Muscle of back (tissue), 3 donors: ENCODE measurements at regions not wholly inside any gene's neighbourhood (a gene's known extent, or its start where the extent isn't known, plus 50 kb on each side); places are given as distances from the start of the nearest gene placed in this dataset.
"Not testable (repeated sequence)": the region's sequence is repeated elsewhere in the genome, so short reads cannot be mapped to it uniquely, and the experiment has no call there.

ENCODE experiments used
- DNase-seq, 3 donors: peaks; one replicate each; pipeline versions ENCODE4 v3.0.0 to v3.0.0-alpha.2; 2013

- no peak for DNase-seq
Measured at GRCh38 chr12:42728770-42729534, 139.4 kb upstream of the PRICKLE1 start.

GRCh38 chr12:42728287-42728686 is 138.7 kb upstream of the PRICKLE1 start:
- no peak for DNase-seq

- no peak for DNase-seq
Measured at GRCh38 chr12:42725809-42726208, 136.3 kb upstream of the PRICKLE1 start.

GRCh38 chr12:42716491-42716891 is 126.9 kb upstream of the PRICKLE1 start:
- DNase-seq: no peak

DNA sequence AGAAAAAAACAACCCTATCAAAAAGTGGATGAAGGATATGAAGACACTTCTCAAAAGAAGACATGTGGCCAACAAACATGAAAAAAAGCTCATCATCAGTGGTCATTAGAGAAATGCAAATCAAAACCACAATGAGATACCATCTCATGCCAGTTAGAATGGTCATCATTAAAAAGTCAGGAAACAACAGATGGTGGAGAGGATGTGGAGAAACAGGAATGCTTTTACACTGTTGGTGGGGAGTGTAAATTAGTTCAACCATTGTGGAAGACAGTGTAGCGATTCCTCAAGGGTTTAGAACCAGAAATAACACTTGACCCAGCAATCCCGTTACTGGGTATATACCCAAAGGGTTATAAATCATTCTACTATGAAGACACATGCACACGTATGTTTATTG is 124.0 kb upstream of the PRICKLE1 start:
- not testable (repeated sequence) for DNase-seq

- not testable (repeated sequence) for DNase-seq
Measured at GRCh38 chr12:42708374-42708773, 118.8 kb upstream of the PRICKLE1 start.

GRCh38 chr12:42707312-42708226 is 118.0 kb upstream of the PRICKLE1 start:
- no peak for DNase-seq

- DNase-seq: no peak
Measured at GRCh38 chr12:42706321-42706720, 116.8 kb upstream of the PRICKLE1 start.

DNA sequence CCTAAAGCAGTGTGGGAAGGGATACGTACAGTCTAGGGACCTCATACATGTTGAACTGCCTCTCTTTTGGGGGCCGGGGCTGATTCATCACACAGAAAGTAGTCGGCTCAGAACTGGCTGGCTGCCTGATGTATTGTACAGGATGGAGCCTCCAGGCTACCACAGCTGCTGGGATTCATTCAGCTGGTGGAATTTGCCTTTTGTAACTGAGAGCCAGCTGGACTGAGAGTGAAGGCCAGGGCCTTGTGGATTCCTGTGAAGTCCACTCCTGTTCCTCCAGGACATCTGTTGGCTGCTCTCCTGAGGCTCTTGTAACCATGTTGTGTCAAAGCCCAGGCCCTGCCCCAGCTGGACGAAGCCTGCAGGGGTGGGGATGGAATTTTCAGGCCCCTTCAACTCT is 116.3 kb upstream of the PRICKLE1 start:
- DNase-seq: peak; percentile 84 to 92 (median 86)

DNA sequence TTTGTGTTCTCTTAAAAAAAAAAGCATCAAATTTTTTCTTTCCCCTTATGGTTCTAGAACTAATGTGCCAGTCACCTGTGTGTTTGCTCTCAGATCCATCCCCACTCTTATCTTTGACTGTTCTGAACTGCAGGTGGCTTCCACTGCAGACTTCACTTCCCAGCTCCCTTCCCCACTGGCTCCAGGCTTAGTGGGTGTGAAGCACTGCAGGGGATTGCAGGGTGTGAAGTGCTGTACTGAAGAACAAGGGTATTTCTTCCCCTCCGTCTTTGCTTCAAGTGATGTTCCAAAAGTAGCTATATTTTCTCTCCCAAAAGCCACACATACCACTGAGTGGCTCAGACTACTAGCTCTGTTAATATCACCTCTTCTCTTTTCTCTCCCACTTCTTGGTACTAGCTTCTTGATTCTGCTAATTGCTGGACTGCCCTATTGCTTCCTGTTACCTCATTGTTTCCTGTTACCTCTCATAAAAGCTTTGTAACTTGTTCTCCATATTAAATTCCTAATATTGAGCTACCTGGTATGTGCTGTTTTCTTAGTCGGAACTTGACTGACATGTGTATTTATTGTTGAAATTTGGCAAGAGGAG is 115.4 kb upstream of the PRICKLE1 start:
- DNase-seq: no peak

- no peak for DNase-seq
Measured at GRCh38 chr12:42704340-42704739, 114.8 kb upstream of the PRICKLE1 start.

- no peak for DNase-seq
Measured at GRCh38 chr12:42701084-42701483, 111.5 kb upstream of the PRICKLE1 start.

- no peak for DNase-seq
Measured at GRCh38 chr12:42698213-42698612, 108.7 kb upstream of the PRICKLE1 start.

GRCh38 chr12:42696406-42697149 is 107.0 kb upstream of the PRICKLE1 start:
- peak; percentile 49 to 83 (median 50) for DNase-seq

GRCh38 chr12:42695490-42695995 is 106.0 kb upstream of the PRICKLE1 start:
- DNase-seq: no peak

GRCh38 chr12:42692749-42693148 is 103.2 kb upstream of the PRICKLE1 start:
- no peak for DNase-seq

- no peak for DNase-seq
Measured at GRCh38 chr12:42691991-42692557, 102.5 kb upstream of the PRICKLE1 start.

DNA sequence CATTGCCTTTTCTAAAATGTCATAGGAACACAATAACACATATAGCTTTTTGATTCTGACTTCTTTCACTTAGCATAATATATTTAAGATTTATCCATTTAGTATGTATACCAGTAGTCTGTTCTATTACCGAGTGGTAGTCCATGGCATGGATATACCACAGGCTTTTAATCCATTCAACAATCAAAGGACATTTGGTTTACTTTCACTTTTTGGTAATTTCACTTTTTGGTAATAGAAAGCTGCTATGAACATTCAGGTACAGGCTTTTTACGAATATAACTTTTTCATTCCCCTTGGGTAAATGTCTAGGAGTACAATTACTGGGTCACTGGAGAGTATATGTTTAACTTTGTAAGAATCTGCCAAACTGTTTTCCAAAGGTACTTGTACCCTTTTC is 100.7 kb upstream of the PRICKLE1 start:
- DNase-seq: no peak

DNA sequence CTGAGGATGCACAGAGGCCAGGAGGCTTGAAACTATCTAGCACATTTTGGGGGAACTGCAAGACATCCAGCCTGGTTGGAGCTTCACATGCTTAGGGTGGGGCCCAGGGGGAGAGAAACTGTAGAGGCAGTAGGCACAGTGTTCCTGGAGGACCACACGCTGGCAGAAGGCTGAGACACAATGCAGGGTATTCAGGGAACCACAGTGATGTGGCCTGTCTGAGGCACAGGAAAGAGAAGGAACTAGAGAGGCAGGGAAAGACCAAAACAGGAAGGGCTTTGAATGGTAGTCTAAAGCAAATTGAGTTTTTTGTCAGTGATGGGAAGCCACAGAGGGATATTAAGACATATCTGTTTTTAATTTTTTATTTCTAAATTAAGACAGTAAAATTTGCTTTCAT is 100.2 kb upstream of the PRICKLE1 start:
- DNase-seq: no peak

GRCh38 chr12:42686514-42687172 is 97.1 kb upstream of the PRICKLE1 start:
- DNase-seq: no peak

- DNase-seq: no peak
Measured at GRCh38 chr12:42684802-42685071, 95.2 kb upstream of the PRICKLE1 start.
